ENCODE measurements at regions not wholly inside any gene's neighbourhood (a gene's known extent, or its start where the extent isn't known, plus 50 kb on each side); places are given as distances from the start of the nearest gene placed in this dataset.
A peak's percentile ranks its signal among the peaks of the same experiment; 100 is the strongest.

- Histone ChIP-seq H3K23me2 (ENCODE audit: low read depth, low read length) (no peaks in the 10 kb centered on the region), H4K5ac (ENCODE audit: insufficient read length, low read depth, low read length) (peak overlapping the region; percentile 35), H2BK20ac (ENCODE audit: low read length) (no peak overlapping the region), H3K23ac (ENCODE audit: insufficient read length) (no peak overlapping the region), H2BK5ac (ENCODE audit: low read depth, low read length) (peak overlapping the region; percentile 57; the same call in 1 of the 2 replicates), H3K4me3 (ENCODE audit: extremely low read depth in 1 of 4, insufficient read depth in 2 of 4, low read depth in 3 of 4, low read length in 4 of 4) (peak overlapping the region; percentile 9 to 51 (median 32); a peak in 7 of 8 replicates), H2AFZ (ENCODE audit: low read length) (peak overlapping the region; percentile 3; the same call in 1 of the 2 replicates), H3K18ac (ENCODE audit: extremely low read depth, low read length) (peak overlapping the region; percentile 94), H3K36me3 (ENCODE audit: control insufficient read depth in 2 of 4, insufficient read depth in 4 of 4, low read length in 3 of 4) (no peaks in the 10 kb centered on the region), H3K14ac (ENCODE audit: insufficient read length) (no peak overlapping the region), H3K79me2 (ENCODE audit: control insufficient read depth in 1 of 2, insufficient read depth in 2 of 2, low read length in 2 of 2) (no peaks in the 10 kb centered on the region), H3K9ac (replicated peaks in 1 of 4; ENCODE audit: extremely low read depth in 1 of 4, low read depth in 3 of 4, low read length in 3 of 4) (peak overlapping the region in 2 of 4 experiments; percentile 5 to 39; a peak in 2 of 7 replicates), H2BK120ac (replicated peaks; ENCODE audit: low read depth, low read length) (peak overlapping the region; percentile 30), H2AK5ac (ENCODE audit: low read depth, low read length) (no peak overlapping the region), H4K91ac (replicated peaks; ENCODE audit: insufficient read length, low read length) (peak overlapping the region; percentile 12), H3K79me1 (ENCODE audit: low read depth, low read length) (no peaks in the 10 kb centered on the region; the same call in 1 of the 2 replicates), H3K27ac (ENCODE audit: low read depth, low read length) (peak overlapping the region; percentile 43; the same call in 1 of the 2 replicates), H2BK15ac (ENCODE audit: low read length) (peak overlapping the region; percentile 36; the same call in 1 of the 2 replicates), H4K8ac (ENCODE audit: extremely low read depth, insufficient read depth, low read length) (0 out of 2 replicates have a peak overlapping the region, but pooled peaks have one; percentile 46), H4K20me1 (replicated peaks in 1 of 2; ENCODE audit: control insufficient read depth in 1 of 2, insufficient read depth in 2 of 2, low read length in 2 of 2) (no peaks in the 10 kb centered on the region), H3K9me3 (ENCODE audit: insufficient read depth in 2 of 2, low read depth in 1 of 2, low read length in 1 of 2) (no peaks in the 10 kb centered on the region), H2BK12ac (ENCODE audit: low read depth, low read length) (peak overlapping the region; percentile 70; the same call in 1 of the 2 replicates), H3K4ac (replicated peaks; ENCODE audit: insufficient read length, low read depth, low read length) (no peak overlapping the region), H3K27me3 (replicated peaks in 1 of 4; ENCODE audit: control insufficient read depth in 3 of 4, extremely low read depth in 1 of 4, insufficient read depth in 3 of 4, low read length in 3 of 4) (no peaks in the 10 kb centered on the region), H3K4me1 (replicated peaks in 1 of 4; ENCODE audit: control insufficient read depth in 3 of 4, insufficient read depth in 4 of 4, low read length in 3 of 4) (peaks cover 2 to 22% (median 18%) of the 10 kb centered on the region in 4 experiments), H3K4me2 (ENCODE audit: insufficient read depth in 1 of 2, low read depth in 2 of 2, low read length in 2 of 2) (peak overlapping the region; percentile 63 to 87), H3K56ac (replicated peaks; ENCODE audit: insufficient read length, low read depth, low read length) (no peak overlapping the region)
- CTCF ChIA-PET (ENCODE audit: partially characterized antibody): interaction anchor here (0.7 to 1.8 kb wide), 7 partner anchors 19 to 295 kb away, joined by 3 to 5 read pairs (median 3); no protein-coding TSS in a partner anchor
- 8% methylated on average over 24 of the region's 24 CpGs; no CpG with 5 or more reads in 1 of the 2 experiments for WGBS, 2 experiments (ENCODE audit: extremely low coverage in 1 of 2, insufficient coverage in 1 of 2, insufficient read length in 1 of 2, insufficient replicate concordance in 2 of 2, low coverage in 1 of 2, low lambda C conversion rate in 2 of 2, missing lambda C conversion rate in 1 of 2)
- DNase-seq (ENCODE audit: low read depth in 1 of 2, low spot score in 2 of 2) (peak; percentile 85 to 92), FAIRE-seq (peak; percentile 98)
- POLR2A ChIA-PET (ENCODE audit: partially characterized antibody): interaction anchor here (0.6 to 2.5 kb wide), 11 partner anchors 9 to 347 kb away, joined by 3 to 11 read pairs (median 4); no protein-coding TSS in a partner anchor
- no peak for TF ChIP-seq HDAC6 (IDR thresholded peaks at IDR 0.05; ENCODE audit: low read depth, low read length)
- TF ChIP-seq CEBPB (IDR thresholded peaks at IDR 0.05; ENCODE audit: low read depth, low read length): 0 out of 2 replicates have a peak, but pooled peaks have one; percentile 4
- 0 out of 4 replicates have a peak, but pooled peaks of 1 of the 2 experiments have one; percentile 30 for TF ChIP-seq HDAC2 (IDR thresholded peaks at IDR 0.05; ENCODE audit: borderline replicate concordance in 1 of 2, low read depth in 2 of 2, low read length in 2 of 2)
- TF ChIP-seq BCL11A (IDR thresholded peaks at IDR 0.05; ENCODE audit: low read depth in 2 of 2, low read length in 2 of 2): no peak
- TF ChIP-seq POLR2AphosphoS5 (IDR thresholded peaks at IDR 0.05; ENCODE audit: low read depth, low read length): peak; percentile 51; the same call in 1 of the 2 replicates
- peak; percentile 28; the same call in 1 of the 2 replicates for TF ChIP-seq KDM1A (IDR thresholded peaks at IDR 0.05; ENCODE audit: borderline replicate concordance, low read length)
- TF ChIP-seq MAX (IDR thresholded peaks at IDR 0.05): peak; percentile 39; the same call in 1 of the 2 replicates
- TF ChIP-seq EP300 (IDR thresholded peaks at IDR 0.05; ENCODE audit: borderline replicate concordance in 1 of 2, low read depth in 2 of 2, low read length in 2 of 2): 0 out of 3 replicates have a peak, but pooled peaks of 1 of the 2 experiments have one; percentile 52
- peak in 1 of 2 experiments; percentile 43; a peak in 1 of 4 replicates for TF ChIP-seq RAD21 (IDR thresholded peaks at IDR 0.05 in 1 of 2, conservative IDR thresholded peaks at IDR 0.05 in 1 of 2; ENCODE audit: low read depth in 2 of 2, low read length in 2 of 2)
Observed at GRCh38 chr10:112898540-112899390, 51.3 kb upstream of the TCF7L2 start.
